Cardiac muscle cell (in vitro differentiated cells and primary cell): ENCODE measurements at regions not wholly inside any gene's neighbourhood (a gene's known extent, or its start where the extent isn't known, plus 50 kb on each side); places are given as distances from the start of the nearest gene placed in this dataset.
"Not testable (repeated sequence)": the region's sequence is repeated elsewhere in the genome, so short reads cannot be mapped to it uniquely, and the experiment has no call there.

Experiments used
- DNase-seq, 2 donors: peaks; one replicate each; pipeline versions ENCODE4 v3.0.0 to v3.0.0-alpha.2; 2010 to 2017; ENCODE audit warnings: low read depth in 1 of 2, low spot score in 1 of 2
- H3K27ac ChIP-seq: fragments of 200-600 bp; sonication (generic); 2 replicates; pipeline ENCODE4 v1.5.1; 2016
- H3K27me3 ChIP-seq: fragments of 200-600 bp; sonication (generic); 2 replicates; pipeline ENCODE4 v1.6.0; 2016; ENCODE audit warnings: control low read depth
- H3K36me3 ChIP-seq: fragments of 200-600 bp; sonication (generic); 2 replicates; pipeline ENCODE4 v1.5.1; 2016; ENCODE audit warnings: control low read depth
- H3K4me1 ChIP-seq: fragments of 200-600 bp; sonication (generic); 2 replicates; pipeline ENCODE4 v1.8.1; 2017; ENCODE audit warnings: low read depth, mild to moderate bottlenecking, mixed run types
- H3K4me3 ChIP-seq: fragments of 200-600 bp; sonication (generic); 2 replicates; pipeline ENCODE4 v1.5.1; 2016; ENCODE audit warnings: mild to moderate bottlenecking
- H3K9me3 ChIP-seq: fragments of 200-600 bp; sonication (generic); 2 replicates; pipeline ENCODE4 v1.5.1; 2017; ENCODE audit warnings: low read depth, mild to moderate bottlenecking, control low read depth
- TF ChIP-seq, protein P1 (sequence below): IDR thresholded peaks from 2 replicates; pipeline ENCODE4 v1.5.1; 2012; ENCODE audit warnings: low read depth, mild to moderate bottlenecking, low read length

DNA sequence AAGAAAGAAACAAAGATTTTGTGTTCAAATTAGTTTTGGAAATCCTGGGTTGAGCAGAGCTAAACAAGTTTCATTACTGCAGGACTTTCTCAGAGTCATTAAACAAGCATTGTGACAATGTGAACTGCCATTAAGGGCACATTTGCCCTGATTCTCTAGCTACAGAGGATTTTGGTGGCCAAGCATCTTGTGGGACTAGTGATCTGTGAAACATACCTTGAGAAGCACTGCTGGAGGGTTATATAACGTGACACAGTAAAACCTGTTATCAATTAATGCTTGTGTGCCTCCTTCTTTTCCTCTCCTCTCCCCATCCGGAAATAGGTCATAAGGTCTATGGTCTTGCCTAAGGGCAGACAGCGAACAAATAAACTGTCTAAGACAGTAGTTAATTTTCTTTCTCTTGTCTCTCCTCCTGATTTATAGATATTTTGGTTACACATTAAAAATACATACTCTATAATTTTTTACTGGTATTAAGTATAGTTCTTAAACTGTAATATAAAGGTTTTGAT lies 167.3 kb upstream of the NANOGP8 start:
- Histone ChIP-seq H3K4me1 (no peaks in the 10 kb centered on the region), H3K27me3 (no peaks in the 10 kb centered on the region), H3K27ac (no peak overlapping the region), H3K9me3 (no peaks in the 10 kb centered on the region), H3K36me3 (no peaks in the 10 kb centered on the region), H3K4me3 (no peak overlapping the region)
- no peak for DNase-seq
- TF ChIP-seq, protein P1, sequence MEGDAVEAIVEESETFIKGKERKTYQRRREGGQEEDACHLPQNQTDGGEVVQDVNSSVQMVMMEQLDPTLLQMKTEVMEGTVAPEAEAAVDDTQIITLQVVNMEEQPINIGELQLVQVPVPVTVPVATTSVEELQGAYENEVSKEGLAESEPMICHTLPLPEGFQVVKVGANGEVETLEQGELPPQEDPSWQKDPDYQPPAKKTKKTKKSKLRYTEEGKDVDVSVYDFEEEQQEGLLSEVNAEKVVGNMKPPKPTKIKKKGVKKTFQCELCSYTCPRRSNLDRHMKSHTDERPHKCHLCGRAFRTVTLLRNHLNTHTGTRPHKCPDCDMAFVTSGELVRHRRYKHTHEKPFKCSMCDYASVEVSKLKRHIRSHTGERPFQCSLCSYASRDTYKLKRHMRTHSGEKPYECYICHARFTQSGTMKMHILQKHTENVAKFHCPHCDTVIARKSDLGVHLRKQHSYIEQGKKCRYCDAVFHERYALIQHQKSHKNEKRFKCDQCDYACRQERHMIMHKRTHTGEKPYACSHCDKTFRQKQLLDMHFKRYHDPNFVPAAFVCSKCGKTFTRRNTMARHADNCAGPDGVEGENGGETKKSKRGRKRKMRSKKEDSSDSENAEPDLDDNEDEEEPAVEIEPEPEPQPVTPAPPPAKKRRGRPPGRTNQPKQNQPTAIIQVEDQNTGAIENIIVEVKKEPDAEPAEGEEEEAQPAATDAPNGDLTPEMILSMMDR, result no peak

DNA sequence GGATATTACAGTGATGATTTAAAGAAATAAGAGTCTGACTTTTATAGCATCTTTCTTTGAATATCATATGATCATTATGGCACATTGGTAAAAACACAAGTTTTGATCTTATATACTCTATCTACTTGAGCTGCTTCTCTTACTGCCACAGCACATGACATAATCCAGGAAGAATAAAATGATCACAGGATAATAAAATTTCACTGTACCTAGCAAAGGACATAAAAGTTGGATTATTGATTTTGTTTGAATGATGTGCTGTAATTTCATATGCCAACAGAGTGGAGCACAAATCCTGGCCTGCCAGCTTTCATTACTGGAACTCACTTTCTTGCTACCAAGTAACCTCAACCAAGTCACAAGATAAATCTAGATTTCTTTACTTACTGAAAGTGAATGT lies 162.1 kb upstream of the NANOGP8 start:
- TF ChIP-seq, protein P1, result no peak
- no peaks in the 10 kb centered on the region for H3K9me3 ChIP-seq
- no peak overlapping the region for H3K27ac ChIP-seq
- no peak for DNase-seq
- no peaks in the 10 kb centered on the region for H3K27me3 ChIP-seq
- no peak overlapping the region for H3K4me3 ChIP-seq
- H3K36me3 ChIP-seq, result no peaks in the 10 kb centered on the region
- H3K4me1 ChIP-seq, result no peaks in the 10 kb centered on the region

DNA sequence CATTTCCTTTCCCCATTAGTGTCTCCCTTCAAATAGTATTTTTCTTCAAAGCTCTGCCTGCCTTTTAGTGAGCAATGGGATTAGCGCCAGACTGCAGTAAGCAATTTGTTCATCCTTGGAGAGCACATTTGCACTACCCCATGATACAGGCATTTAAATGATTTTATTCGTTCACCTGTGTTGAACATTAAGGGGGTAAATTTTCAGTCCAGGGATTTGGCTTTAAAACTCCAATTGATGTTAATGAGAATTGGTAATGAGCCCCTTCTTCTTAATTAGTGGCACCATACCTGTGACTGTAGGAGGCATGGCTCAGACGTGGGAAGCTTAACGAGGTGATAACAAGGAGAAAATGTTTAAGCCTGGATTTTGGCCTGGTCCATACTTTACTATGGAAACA lies 161.4 kb upstream of the NANOGP8 start:
- TF ChIP-seq, protein P1, result no peak
- H3K27ac ChIP-seq, result no peak overlapping the region
- no peak for DNase-seq

DNA sequence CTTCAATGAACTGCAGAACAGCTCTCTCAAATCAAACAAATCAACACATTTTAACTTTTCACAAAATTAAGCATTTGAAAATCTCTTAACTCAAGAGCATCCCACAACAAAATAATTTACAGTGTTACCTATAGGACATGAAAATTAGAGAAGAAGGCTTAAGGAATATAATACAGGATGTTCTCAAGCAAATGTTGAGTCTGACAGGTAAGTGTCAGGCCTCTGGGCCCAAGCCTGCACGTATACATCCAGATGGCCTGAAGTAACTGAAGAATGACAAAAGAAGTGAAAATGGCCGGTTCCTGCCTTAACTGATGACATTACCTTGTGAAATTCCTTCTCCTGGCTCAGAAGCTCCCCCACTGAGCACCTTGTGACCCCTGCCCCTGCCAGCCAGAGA lies 160.6 kb upstream of the NANOGP8 start:
- DNase-seq, H3K4me1 ChIP-seq, H3K9me3 ChIP-seq, H3K36me3 ChIP-seq, H3K27me3 ChIP-seq, H3K27ac ChIP-seq, H3K4me3 ChIP-seq: not testable (repeated sequence)

More for the DNA sequence above, 161.4 kb upstream of the NANOGP8 start:
- Histone ChIP-seq H3K4me3 (no peak overlapping the region), H3K36me3 (no peaks in the 10 kb centered on the region), H3K9me3 (no peaks in the 10 kb centered on the region), H3K27me3 (no peaks in the 10 kb centered on the region), H3K4me1 (no peaks in the 10 kb centered on the region)

DNA sequence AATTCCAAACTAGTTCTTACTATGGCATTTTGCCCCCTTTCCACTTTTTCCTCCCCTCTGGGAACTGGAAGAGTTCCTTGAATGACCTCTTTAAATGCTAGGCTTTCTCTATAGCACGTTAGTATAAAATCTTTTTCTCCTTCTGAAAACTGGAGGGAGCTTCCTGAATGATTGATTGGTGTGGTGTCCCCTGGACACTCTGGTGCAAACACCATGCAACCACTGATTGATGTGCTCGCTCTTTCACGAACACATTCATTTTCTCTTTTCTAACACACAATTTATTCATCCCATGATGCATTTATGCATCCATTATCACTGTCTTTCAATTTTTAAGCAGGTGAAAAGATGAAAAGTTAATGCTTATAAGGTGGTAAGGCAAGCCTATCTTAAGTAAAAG lies 159.1 kb upstream of the NANOGP8 start:
- no peaks in the 10 kb centered on the region for H3K9me3 ChIP-seq
- no peaks in the 10 kb centered on the region for H3K27me3 ChIP-seq
- no peaks in the 10 kb centered on the region for H3K36me3 ChIP-seq
- H3K4me1 ChIP-seq, result no peaks in the 10 kb centered on the region
- no peak overlapping the region for H3K27ac ChIP-seq
- no peak for DNase-seq
- TF ChIP-seq, protein P1, result no peak
- no peak overlapping the region for H3K4me3 ChIP-seq

DNA sequence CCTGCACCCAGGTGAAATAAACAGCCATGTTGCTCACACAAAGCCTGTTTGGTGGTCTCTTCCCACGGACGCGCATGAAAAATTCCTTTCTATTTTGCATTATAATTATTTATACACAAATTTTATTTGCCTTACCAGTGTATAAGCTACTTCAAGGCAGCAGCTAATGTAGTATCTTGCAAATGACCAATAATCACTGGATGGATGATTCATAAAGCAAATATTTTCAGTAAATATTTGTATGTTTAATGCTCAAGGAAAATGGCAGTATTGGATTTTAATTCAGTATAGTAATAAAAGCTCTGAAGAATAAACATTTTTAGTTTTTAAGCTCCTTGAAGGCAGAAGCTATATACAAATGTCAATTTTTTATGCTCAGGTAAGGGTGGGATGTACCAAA lies 158.7 kb upstream of the NANOGP8 start:
- TF ChIP-seq, protein P1, result no peak
- Histone ChIP-seq H3K36me3 (no peaks in the 10 kb centered on the region), H3K4me3 (no peak overlapping the region), H3K27ac (no peak overlapping the region), H3K9me3 (no peaks in the 10 kb centered on the region), H3K27me3 (no peaks in the 10 kb centered on the region), H3K4me1 (no peaks in the 10 kb centered on the region)
- DNase-seq, result no peak

DNA sequence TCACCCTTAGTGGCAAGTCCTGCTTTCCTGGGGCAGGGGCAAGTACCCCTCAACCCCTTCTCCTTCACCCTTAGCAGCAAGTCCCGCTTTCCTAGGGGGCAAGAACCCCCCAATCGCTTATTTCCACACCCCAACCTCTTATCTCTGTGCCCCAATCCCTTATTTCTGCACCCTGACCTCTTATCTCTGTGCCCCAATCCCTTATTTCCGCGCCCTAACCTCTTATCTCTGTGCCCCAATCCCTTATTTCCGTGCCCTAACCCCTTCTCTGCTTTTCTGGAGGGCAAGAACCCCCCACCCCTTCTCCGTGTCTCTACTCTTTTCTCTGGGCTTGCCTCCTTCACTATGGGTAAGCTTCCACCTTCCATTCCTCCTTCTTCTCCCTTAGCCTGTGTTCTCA lies 154.6 kb upstream of the NANOGP8 start:
- not testable (repeated sequence) for H3K27me3 ChIP-seq, H3K4me1 ChIP-seq, H3K27ac ChIP-seq, H3K36me3 ChIP-seq, H3K9me3 ChIP-seq, H3K4me3 ChIP-seq, DNase-seq

DNA sequence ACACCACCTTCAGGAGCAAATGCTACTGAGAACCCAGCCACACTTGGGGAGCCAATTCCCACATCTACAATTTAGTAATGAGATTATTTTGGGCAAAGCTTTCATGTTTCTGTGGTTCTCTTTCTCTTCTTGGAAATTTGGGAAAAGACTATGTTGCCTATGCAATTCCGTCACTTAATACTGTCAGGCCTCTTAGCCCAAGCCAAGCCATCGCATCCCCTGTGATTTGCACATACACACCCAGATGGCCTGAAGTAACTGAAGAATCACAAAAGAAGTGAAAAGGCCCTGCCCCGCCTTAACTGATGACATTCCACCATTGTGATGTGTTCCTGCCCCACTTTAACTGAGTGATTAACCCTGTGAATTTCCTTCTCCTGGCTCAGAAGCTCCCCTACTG lies 153.4 kb upstream of the NANOGP8 start:
- not testable (repeated sequence) for H3K27me3 ChIP-seq, H3K4me3 ChIP-seq, H3K27ac ChIP-seq, H3K36me3 ChIP-seq, H3K9me3 ChIP-seq, H3K4me1 ChIP-seq, DNase-seq
